GM18505 (cell line): ENCODE measurements at regions not wholly inside any gene's neighbourhood (a gene's known extent, or its start where the extent isn't known, plus 50 kb on each side); places are given as distances from the start of the nearest gene placed in this dataset.
"Not testable (repeated sequence)": the region's sequence is repeated elsewhere in the genome, so short reads cannot be mapped to it uniquely, and the experiment has no call there.

Experiments used
- ATAC-seq: cut with Tn5 transposase; IDR thresholded peaks from one replicate; pipeline ENCODE4 v1.9.1; 2021; ENCODE audit not compliant: unreplicated experiment
- POLR2A ChIP-seq: IDR thresholded peaks from 4 replicates; pipeline ENCODE4 v1.6.1; 2011; ENCODE audit warnings: borderline replicate concordance; ENCODE audit not compliant: insufficient read depth, insufficient read length; ENCODE audit errors: extremely low read depth

DNA sequence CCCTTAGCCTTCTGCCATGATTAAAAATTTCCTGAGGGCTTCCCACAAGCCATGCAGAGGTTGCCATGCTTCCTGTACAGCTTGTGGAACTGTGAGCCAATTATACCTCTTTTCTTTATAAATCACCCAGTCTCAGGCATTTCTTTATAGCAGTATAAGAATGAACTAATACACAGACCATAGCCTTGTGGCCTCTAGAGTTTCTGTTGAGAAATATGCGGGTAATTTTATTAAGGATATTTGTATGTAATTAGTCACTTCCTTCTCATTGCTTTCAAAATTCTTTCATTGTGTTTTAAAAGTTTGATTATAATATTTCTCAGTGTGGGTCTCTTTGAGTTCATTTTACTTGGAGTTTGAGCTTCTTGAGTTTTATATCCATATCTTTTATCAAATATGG lies 484.9 kb downstream of the COL12A1 start:
- no peak for TF ChIP-seq POLR2A
- ATAC-seq: no peak

DNA sequence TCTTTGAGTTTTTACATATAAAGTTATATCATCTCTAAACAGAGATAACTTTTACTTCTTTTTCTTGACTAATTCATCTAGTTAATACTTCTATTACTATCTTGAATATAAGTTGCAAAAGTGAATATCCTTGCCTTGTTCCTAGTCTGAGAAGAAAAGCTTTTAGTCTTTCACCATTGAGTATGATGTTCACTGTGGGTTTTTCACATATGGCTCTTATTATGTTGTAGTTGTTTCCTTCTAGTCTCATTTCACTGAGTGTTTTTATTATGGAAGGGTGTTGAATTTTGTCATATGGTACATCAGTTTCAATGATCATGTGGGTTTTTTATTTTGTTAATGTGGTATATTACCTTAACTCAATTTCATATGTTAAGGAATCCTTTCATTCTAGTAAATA lies 488.3 kb downstream of the COL12A1 start:
- no peak for ATAC-seq
- no peak for TF ChIP-seq POLR2A

DNA sequence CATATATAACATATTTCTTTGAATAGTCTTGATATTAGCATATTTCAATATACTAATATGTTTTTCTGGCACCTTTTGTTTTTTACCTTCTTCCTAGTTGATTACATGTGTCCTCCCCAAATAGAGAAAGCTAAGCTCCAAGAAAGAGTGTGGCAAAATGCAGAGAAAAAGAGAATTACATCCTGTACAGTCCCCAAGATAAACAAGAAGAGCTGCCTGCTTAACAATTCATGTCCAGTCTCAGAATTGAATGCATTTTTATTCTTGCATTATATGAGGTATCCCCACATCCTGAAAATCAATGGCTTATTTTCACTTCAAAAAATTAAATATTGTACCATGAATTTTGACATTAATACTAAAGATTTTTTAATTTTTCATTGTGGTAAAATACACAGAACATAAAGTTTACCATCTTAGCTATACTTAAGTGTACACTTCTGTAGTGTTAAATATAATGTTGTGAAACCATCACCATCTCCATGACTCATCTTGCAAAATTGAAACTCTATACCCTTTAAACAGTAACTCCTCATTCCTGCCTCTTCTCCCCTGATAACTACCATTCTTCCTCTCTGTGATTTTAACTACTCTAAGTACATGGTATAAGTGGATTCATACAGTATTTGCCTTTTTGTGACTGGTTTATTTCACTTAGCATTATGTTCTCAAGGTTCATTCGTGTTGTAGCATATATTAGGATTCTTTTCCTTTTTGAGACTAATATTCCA lies 490.3 kb downstream of the COL12A1 start:
- no peak for ATAC-seq
- TF ChIP-seq POLR2A: no peak

DNA sequence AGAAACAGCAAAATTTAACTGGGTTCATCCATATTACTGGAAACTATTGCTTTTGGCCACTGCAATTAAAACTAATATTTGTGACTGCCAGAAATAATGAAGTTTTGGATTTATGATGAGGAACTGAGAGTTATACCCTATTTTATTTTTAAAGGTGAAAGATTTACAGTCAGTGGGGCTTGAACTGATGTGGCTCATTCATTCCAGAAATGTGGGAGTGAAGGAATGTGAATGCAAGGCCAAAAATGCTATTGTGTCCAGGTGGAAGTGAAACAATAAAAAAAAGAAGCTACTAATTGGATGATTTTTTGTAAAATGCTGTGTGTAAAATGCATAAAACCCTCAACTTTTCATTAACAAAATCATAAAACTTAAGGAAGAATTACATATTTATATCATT lies 491.9 kb downstream of the COL12A1 start:
- no peak for ATAC-seq
- TF ChIP-seq POLR2A: no peak

DNA sequence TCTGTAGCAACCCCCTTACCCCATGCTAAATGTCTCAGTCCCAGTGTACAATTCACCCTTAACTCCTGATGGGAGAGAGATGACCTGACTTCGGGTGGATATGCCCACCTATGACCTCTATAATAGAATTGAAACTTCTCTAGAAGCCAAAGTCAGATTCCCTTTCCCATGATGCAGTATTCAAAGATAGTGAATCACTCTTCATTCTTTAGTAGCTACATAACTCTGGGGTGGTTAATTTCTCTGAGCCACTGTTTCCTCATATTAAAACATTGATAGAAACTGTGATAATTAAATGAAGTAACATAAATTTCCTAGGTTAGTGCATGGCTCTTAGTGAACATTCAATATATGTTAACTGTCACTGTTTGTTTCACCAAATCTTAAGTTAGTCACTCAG lies 500.4 kb downstream of the COL12A1 start:
- no peak for ATAC-seq
- no peak for TF ChIP-seq POLR2A

DNA sequence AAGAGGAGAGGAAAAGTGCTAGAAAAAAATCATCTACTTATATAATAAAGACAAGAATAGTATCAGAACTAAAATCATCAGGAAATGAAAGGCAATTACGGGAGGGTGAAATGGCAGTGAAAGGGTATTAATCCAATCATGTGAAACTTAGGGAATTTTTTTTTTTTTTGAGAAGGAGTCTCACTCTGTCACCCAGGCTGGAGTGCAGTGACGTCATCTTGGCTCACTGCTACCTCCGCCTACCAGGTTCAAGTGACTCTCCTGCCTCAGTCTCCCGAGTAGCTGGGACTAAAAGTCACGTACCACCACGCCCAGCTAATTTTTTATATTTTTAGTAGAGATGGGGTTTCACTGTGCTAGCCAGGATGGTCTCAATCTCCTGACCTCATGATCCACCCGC lies 501.3 kb downstream of the COL12A1 start:
- not testable (repeated sequence) for ATAC-seq

DNA sequence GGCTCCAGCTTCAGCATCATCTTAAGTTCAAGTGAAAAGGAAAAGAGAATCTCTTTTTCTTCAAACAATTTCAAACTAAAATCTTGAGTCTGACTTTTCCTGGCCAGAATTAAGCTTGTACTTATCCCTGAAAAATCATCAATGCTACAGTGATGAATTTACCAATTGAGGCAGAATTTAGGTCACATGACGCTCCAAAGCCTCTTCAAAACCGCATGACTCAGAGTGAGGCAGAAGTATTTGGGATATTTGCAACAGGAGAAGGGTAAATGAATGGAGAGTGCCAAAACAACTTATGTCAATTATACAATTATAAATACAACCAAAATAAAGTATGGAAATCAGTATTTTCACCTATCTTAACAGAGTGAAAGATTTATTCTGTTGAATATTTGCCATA lies 515.5 kb downstream of the COL12A1 start:
- TF ChIP-seq POLR2A: no peak
- ATAC-seq: no peak

DNA sequence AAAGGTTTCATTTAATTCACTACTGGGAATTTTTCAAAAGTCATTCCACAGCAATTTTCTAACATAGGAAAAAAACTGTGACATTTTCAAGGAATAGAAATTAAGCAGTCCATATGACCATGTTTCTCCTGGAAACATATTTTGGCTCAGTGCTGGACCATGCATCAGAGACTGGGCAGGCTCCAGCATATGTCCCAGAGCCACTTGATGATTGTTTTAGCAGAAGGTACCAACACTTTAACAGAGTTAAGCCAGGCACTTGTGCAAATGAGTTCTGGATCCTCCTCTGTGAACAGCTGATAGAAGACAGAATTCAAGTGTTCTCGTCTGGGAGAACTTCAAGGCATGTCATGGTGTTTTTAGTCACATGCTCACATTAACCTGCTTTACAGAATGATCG lies 516.3 kb downstream of the COL12A1 start:
- no peak for TF ChIP-seq POLR2A
- ATAC-seq: no peak

DNA sequence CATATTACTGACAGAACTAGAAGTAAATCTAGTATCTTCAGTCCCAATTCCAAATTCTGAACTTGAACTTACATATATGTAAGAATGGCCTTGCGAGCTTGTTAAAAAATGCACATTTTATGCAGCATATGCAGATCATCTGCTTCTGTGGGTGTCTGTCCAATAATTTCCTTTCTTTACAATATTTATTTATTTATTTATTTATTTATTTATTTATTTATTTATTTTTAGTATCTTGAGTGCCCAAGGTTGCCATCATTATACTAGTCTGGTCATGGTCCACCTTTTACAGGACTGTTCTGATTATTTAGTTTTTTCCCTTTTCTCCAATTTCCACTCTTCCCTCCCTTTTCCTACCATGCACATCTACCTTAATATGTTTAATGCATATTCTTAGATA lies 528.4 kb downstream of the COL12A1 start:
- TF ChIP-seq POLR2A: no peak
- ATAC-seq: no peak

DNA sequence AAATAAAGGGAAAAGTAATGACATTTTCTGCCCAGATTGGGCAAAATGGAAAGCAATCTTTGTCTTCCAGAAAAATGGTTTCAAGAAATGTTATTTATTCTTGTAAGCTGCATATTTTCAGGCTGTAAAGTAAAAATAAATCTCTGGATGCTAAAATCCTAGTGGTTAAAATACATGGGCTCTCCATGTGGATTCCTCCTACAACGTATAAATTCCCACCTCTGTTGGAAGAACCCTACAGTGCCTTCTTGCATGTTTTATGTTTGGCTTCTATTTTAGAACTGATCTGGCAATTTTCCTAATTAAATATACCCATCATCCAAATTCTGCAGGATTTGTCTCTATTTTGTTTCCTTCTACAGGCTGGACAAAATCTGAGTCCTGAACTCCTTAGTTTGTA lies 528.9 kb downstream of the COL12A1 start:
- TF ChIP-seq POLR2A: no peak
- ATAC-seq: no peak

DNA sequence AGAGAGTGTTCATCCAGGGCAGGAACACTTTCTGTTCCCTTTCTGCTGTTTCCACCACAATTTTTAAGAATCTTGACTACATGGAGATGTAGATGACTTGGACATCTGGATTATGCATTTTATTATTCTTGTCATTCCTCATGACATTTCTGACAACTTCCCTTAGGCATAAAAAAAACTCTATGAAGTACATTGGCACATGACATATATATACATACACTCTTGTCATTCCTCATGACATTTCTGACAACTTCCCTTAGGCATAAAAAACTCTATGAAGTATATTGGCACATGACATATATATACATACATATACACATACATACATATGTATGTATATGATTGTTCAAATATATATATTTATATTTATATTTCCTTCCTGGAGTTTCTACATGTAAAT lies 531.5 kb downstream of the COL12A1 start:
- no peak for TF ChIP-seq POLR2A
- no peak for ATAC-seq

DNA sequence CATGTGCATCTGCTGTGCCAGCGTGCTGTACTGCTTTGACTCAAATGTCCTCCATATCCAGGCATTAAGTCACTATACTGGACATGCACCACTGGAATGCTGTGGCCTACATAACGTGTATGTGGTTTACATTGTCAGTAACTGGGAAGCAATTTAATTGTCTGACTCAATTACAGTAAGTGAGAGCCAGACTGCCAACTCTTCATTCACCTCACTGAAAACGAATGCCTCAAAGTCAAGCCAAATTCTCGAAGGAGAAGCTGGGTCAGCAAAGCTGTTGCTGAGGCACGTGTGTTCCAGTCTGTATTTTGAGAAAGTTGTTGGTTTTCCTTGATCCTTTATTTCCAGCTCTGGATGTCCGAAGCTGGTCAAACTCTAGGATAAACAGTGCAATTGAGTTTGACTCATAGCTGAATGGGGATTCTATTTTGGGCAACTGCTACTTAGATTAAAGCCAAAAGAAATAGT lies 534.3 kb downstream of the COL12A1 start:
- no peak for TF ChIP-seq POLR2A
- no peak for ATAC-seq

DNA sequence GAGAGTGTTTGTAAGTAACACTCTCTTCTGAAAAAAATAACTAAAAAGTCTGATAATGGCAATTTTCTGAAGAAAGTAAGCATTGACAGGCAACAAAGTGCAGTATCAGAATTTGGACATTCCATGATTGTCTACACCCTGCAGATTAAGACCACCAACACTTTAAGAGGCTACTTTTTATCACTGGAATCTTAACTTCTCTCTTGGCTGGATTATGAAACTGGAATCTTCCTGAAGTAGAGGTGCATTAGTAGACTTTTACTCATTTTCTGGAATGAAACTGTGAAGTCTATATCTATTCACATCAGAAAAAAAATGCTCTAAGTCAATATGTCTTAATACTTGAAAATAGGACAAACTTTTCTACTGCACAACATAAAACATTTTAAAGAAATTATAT lies 547.5 kb downstream of the COL12A1 start:
- ATAC-seq: no peak
- TF ChIP-seq POLR2A: no peak

DNA sequence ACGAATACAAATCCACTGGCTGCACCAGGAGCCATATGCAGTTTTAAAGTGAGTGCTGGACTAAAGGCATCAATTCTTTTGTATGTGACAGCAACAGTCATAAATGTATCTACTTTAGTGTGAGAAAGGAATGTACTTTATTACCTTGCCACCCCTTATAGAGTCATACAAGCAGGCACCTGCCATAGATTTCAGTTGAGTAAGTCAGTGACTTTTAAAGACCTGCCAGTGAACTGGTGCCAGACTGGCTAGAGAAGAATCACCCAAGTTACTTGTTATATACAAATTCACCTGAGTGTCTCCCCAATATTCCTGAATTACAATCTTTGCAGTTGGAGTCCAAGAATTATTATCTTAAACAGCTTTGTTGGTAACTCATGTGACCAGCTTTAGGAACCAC lies 547.9 kb downstream of the COL12A1 start:
- no peak for TF ChIP-seq POLR2A
- no peak for ATAC-seq

DNA sequence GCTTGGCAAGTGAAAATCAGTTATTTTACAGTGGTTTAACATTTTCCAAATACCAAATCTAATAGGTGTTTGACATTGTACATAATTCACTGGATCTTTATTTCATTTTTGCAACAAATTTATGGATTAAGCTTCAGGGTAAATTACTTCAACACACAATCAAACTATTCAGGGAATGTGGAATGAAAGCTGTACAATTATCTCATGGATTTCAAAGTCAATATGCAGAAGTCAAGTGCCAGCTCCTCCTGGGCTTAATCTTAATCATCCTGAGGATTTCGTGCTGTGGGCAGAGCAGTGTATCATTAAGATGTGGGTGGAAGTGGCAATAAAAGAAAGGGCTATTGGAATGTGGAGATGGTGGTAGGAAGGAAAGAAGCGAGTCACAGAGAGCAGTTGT lies 548.8 kb downstream of the COL12A1 start:
- no peak for ATAC-seq
- TF ChIP-seq POLR2A: no peak
